C4-2B (cell line): ENCODE measurements at regions not wholly inside any gene's neighbourhood (a gene's known extent, or its start where the extent isn't known, plus 50 kb on each side); places are given as distances from the start of the nearest gene placed in this dataset.
A peak's percentile ranks its signal among the peaks of the same experiment; 100 is the strongest.

ENCODE experiments used
- H3K27ac ChIP-seq: fragments of 450-650 bp; 2 replicates; pipeline ENCODE4 v1.5.1; 2017
- ZFX ChIP-seq: fragments of 450-650 bp; IDR thresholded peaks from 2 replicates; pipeline ENCODE4 v1.6.1; 2017
- TF ChIP-seq, protein P1 (sequence below): fragments of 450-650 bp; conservative IDR thresholded peaks from 2 replicates; pipeline ENCODE4 v1.5.1; 2017; ENCODE audit warnings: mild to moderate bottlenecking

DNA sequence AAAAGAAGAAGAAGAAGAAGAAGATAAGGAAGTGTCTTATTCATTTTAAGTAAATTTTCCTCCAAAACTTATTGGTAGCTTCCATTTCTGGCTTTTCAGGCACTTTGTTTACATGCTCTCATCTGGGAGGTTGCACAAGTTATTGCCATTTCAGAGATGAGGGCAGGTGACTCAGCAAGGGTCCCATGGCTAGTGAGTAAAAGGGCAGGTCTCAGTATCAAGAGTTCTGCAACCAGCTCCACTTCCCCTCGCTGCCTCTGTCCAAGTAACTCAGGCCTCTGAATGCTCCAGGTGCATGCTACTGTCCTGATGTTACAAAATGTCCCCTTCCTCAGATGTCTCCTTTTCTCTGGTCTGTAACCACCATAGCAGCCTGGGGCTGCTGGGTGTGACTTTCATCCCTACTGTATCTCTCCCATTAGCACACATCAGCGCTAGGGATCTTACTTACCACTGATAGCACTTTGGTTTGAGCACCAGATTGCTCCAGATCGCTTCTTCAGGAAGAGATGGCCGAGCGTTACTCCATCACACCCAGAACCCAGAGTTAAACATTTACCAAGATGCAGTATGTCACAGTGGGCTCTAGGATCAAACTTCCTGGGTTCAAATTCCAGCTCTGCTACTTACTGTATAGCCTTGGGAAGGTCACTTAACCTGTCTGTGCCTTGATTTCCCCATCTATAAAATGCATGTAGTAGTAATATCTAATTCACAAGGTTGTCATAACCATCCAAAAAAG, 57.4 kb upstream of the LAPTM4A start:
- TF ChIP-seq, protein P1, sequence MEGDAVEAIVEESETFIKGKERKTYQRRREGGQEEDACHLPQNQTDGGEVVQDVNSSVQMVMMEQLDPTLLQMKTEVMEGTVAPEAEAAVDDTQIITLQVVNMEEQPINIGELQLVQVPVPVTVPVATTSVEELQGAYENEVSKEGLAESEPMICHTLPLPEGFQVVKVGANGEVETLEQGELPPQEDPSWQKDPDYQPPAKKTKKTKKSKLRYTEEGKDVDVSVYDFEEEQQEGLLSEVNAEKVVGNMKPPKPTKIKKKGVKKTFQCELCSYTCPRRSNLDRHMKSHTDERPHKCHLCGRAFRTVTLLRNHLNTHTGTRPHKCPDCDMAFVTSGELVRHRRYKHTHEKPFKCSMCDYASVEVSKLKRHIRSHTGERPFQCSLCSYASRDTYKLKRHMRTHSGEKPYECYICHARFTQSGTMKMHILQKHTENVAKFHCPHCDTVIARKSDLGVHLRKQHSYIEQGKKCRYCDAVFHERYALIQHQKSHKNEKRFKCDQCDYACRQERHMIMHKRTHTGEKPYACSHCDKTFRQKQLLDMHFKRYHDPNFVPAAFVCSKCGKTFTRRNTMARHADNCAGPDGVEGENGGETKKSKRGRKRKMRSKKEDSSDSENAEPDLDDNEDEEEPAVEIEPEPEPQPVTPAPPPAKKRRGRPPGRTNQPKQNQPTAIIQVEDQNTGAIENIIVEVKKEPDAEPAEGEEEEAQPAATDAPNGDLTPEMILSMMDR = no peak
- no peak for TF ChIP-seq ZFX
- H3K27ac ChIP-seq = no peak overlapping the region

DNA sequence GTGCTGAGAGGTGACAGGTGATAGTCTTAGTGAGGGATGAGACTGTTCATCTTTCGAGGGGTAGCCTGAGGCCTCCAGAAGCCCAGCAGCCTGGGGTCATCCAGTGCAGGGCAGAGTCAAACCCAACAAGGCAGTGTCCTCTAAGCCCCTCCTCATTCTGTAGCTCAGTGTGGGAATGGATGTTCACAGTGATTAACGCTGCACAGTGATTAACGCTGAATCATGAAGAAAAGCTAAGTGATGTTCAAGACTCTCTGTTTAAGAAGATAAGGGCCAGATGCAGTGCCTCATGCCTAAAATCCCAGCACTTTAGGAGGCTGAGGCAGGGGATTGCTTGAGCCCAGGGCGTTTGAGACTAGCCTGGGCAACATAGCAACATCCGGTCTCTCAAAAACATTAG, 56.3 kb upstream of the LAPTM4A start:
- TF ChIP-seq, protein P1 = no peak
- TF ChIP-seq ZFX = no peak
- no peak overlapping the region for H3K27ac ChIP-seq

DNA sequence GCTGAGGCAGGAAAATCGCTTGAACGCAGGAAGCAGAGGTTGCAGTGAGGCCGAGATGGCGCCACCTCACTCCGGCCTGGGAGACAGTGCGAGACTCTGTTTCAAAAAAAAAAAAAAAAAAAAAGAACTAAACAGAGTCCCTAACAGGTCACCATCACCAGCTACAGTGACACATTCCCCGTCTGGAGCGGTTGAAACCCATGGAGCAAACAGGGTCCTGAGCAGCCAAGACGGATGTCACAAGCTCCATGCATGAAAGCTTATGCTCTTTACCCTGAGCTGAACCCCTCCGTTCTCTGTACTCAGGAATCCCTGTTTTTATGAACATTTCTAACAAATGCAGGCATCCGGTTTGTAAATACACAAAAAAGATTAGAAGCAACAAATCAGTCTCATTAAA, 55.9 kb upstream of the LAPTM4A start:
- no peak overlapping the region for H3K27ac ChIP-seq
- no peak for TF ChIP-seq ZFX
- TF ChIP-seq, protein P1 = no peak

DNA sequence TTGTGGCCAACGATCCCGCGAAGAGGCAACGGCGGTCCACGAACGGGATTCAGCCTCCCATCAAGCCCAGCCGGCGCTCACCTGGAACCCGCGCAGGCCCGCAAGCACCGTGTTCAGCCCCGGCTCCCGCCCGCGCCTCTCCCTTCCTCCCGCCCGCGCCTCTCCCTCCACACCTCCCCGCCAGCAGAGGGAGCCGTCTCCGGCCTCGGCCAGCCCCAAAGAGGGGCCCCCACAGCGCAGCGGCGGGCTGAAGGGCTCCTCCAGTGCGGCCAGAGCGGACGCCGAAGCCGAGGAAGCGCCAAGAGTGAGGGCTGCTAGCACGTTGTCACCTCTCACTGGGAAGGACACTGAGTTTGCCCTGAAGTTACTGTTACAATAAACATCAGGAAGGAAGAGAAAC, 55.3 kb upstream of the LAPTM4A start:
- no peak overlapping the region for H3K27ac ChIP-seq
- TF ChIP-seq, protein P1 = no peak
- TF ChIP-seq ZFX = no peak

DNA sequence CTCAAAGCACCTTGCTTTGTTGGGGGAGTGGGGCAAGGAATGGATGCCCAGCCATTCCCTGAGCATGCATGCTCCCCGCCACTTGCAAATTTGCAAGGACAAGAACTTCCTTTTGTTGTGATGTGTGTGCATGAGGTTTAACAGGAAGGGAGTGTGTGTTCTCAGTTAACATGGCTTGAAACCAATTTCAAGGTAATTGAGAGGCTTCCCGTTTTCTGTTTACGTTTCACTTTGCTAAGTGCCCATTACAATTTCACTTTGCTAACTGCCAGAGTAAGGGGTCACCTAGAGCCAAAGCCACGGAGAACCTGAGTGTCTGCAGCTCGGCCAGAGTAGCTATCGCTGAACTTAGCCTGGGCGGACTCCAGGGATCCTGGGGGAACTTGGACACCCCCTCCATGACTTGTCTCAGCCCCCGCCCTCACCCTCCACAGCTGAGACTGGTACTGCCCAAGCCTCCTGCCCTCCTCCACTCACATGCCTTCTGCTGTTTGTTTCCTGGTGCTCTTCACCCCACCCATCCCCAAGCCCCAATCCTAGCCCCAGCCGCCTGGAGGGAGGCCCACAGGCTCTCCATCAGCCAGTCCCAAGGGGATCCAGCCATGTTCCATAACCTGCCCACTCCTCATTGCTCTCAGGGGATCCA, 53.6 kb upstream of the LAPTM4A start:
- H3K27ac ChIP-seq = no peak overlapping the region
- TF ChIP-seq, protein P1 = no peak
- TF ChIP-seq ZFX = no peak

DNA sequence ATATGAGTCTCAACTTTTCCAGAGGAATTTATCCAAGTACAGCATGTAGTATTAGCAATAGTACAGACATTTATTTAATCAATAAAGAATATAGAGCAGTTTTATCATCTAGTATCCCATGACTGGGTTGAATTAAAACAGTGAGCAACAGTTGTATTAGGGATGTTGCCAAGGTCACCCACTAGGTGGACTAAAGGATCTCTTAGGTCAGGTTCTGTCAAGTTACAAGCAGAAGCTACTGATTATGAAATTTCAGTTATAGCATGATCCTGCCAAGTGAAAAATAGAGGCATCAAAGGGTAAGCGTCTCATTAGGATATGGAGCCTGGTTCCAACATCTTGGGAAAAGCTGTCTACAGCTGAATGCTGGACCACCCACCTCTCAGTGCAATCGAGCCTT, 52.1 kb upstream of the LAPTM4A start:
- H3K27ac ChIP-seq = no peak overlapping the region
- TF ChIP-seq, protein P1 = peak; percentile 41
- no peak for TF ChIP-seq ZFX
